AG04450 (cell line): ENCODE measurements at regions not wholly inside any gene's neighbourhood (a gene's known extent, or its start where the extent isn't known, plus 50 kb on each side); places are given as distances from the start of the nearest gene placed in this dataset.

Experiments used
- CTCF ChIA-PET: fragments of 300-600, 350-600 bp; formaldehyde crosslinking; extraction: SDS; loops from one replicate; lab custom pipeline; 2022; ENCODE audit warnings: antibody characterized with exemption, inconsistent platforms; lab: Charles Lee
- POLR2A ChIA-PET: fragments of 350-600 bp; formaldehyde crosslinking; extraction: SDS; loops from one replicate; lab custom pipeline; 2021; ENCODE audit warnings: antibody characterized with exemption, inconsistent platforms; lab: Yijun Ruan, JAX
- DNase-seq: peaks from one replicate; pipeline ENCODE4 v3.0.0-alpha.2; 2011; ENCODE audit warnings: low read depth, low spot score
- H3K27ac ChIP-seq: one replicate; pipeline ENCODE4 v1.5.1; 2012; ENCODE audit warnings: low read depth, low read length, control low read depth
- H3K27me3 ChIP-seq: one replicate; pipeline ENCODE4 v1.6.0; 2012; ENCODE audit warnings: low read length; ENCODE audit not compliant: control insufficient read depth, insufficient read depth
- H3K4me3 ChIP-seq: 2 replicates; pipeline ENCODE4 v1.5.1; 2011; ENCODE audit warnings: mild to moderate bottlenecking, low read depth, low read length, control low read depth
- H3K9me3 ChIP-seq: 2 replicates; pipeline ENCODE4 v1.5.1; 2012; ENCODE audit warnings: low read length; ENCODE audit not compliant: control insufficient read depth, insufficient read depth
- TF ChIP-seq, protein P1 (sequence below): IDR thresholded peaks from 2 replicates; pipeline ENCODE4 v1.5.1; 2011; ENCODE audit warnings: low read depth, low read length, control low read depth, inconsistent platforms

DNA sequence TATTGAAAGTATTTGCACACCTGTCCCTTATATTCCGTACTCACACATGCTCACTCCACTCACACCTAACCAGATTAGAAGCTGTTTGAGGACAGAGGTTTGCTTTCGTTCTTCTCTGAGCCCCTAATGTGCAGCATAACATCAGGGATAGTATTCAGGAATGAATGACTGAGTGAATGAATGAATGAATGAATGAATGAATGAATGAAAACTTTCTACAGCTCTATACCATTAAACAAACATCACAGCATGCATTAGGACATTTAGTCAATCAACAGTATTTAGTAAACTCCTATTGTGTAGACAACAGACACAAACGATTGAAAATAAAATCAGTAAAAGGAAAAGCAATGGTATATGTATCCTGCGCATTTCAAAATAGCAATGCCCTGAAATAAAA, 212.7 kb downstream of the SHQ1 start:
- Histone ChIP-seq H3K27ac (no peak overlapping the region), H3K27me3 (peaks cover 3% of the 10 kb centered on the region), H3K4me3 (no peak overlapping the region), H3K9me3 (no peaks in the 10 kb centered on the region)
- ChIA-PET POLR2A (no interaction called here), CTCF (no interaction called here)
- TF ChIP-seq, protein P1, sequence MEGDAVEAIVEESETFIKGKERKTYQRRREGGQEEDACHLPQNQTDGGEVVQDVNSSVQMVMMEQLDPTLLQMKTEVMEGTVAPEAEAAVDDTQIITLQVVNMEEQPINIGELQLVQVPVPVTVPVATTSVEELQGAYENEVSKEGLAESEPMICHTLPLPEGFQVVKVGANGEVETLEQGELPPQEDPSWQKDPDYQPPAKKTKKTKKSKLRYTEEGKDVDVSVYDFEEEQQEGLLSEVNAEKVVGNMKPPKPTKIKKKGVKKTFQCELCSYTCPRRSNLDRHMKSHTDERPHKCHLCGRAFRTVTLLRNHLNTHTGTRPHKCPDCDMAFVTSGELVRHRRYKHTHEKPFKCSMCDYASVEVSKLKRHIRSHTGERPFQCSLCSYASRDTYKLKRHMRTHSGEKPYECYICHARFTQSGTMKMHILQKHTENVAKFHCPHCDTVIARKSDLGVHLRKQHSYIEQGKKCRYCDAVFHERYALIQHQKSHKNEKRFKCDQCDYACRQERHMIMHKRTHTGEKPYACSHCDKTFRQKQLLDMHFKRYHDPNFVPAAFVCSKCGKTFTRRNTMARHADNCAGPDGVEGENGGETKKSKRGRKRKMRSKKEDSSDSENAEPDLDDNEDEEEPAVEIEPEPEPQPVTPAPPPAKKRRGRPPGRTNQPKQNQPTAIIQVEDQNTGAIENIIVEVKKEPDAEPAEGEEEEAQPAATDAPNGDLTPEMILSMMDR: no peak
- no peak for DNase-seq

DNA sequence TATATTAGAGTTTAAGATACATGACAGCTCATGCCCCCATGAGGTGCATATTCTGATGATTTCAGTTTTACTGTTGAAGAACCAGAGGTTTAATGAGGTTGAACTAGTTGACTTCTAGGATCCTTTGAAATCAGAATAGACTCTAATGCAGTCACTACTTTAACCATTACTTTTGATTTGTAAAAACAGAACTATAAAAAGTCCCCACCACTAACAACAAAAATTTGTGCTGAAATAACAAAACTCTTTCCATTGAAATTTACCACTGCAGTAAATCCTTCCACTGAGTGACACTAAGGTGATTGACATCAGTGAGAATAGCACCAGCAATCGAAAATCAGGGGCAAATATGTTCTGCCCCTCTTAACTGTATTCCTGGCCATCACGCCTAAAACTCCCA, 214.1 kb downstream of the SHQ1 start:
- Histone ChIP-seq H3K9me3 (no peaks in the 10 kb centered on the region), H3K27ac (no peak overlapping the region), H3K27me3 (no peaks in the 10 kb centered on the region), H3K4me3 (no peak overlapping the region)
- DNase-seq: no peak
- CTCF ChIA-PET: no interaction called here
- POLR2A ChIA-PET: no interaction called here
- TF ChIP-seq, protein P1: no peak

DNA sequence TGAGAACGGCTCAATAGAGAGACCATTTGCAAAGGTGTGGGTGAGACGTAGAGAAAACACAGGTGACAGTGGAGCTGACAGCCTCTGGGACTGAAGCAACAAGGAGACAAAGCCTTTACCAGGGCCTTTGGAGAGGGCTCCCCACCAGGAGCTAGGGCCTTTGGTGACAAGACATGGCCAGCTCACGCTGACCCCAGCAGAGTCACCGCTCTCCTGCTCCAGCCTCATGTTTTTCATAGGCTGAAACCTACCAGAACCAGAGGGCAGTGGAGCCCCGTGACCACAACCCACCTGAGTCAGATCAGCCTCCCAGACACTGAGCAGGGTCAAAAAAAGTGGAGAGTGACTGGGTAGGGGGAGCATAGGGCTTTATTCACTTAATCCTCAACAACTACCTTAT, 214.7 kb downstream of the SHQ1 start:
- Histone ChIP-seq H3K27ac (no peak overlapping the region), H3K4me3 (no peak overlapping the region), H3K27me3 (no peaks in the 10 kb centered on the region), H3K9me3 (no peaks in the 10 kb centered on the region)
- ChIA-PET CTCF (no interaction called here), POLR2A (no interaction called here)
- TF ChIP-seq, protein P1: no peak
- no peak for DNase-seq

DNA sequence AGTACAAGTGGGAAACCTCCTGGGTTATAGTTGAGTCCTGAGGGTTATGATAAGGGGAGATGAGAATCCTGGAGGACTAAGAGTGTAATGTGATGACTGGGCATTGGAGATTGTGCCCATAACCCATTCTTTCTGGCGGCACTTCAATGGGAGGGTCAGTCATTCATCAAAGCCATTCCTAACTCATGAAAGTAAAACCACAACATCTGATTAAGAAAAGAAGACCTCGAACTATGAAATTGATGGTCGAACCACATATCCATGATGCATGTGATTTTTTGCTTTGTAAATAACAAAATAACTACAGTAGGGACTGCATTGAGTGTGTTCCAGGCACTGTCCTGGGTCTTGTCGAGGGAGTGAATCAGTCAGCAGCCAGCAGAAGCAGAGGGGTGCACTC, 215.1 kb downstream of the SHQ1 start:
- DNase-seq: no peak
- Histone ChIP-seq H3K27ac (no peak overlapping the region), H3K27me3 (no peaks in the 10 kb centered on the region), H3K4me3 (no peak overlapping the region), H3K9me3 (no peaks in the 10 kb centered on the region)
- TF ChIP-seq, protein P1: no peak
- ChIA-PET POLR2A (no interaction called here), CTCF (no interaction called here)

DNA sequence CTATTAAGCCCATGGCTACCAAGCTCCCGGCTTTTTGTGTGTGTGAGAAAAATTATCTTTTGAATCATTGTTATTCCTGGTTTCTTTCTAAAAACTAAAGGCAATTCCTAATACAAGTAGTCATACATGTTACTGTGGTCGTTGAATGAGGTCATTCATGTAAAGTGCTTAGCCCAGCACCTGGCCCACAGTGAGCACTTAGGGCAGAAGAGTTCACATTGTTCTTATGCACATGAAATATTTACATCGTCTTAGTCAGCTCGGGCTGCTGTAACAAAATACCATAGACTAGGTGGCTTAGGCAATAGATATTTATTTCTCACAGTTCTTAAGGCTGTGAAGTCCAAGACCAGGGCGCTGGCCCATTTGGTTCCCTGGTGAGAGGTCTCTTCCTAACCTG, 216.1 kb downstream of the SHQ1 start:
- Histone ChIP-seq H3K9me3 (no peaks in the 10 kb centered on the region), H3K27ac (no peak overlapping the region), H3K4me3 (no peak overlapping the region), H3K27me3 (no peaks in the 10 kb centered on the region)
- CTCF ChIA-PET: no interaction called here
- POLR2A ChIA-PET: no interaction called here
- DNase-seq: no peak
- TF ChIP-seq, protein P1: no peak
